Adrenal gland (tissue), 9 donors: ENCODE measurements at regions not wholly inside any gene's neighbourhood (a gene's known extent, or its start where the extent isn't known, plus 50 kb on each side); places are given as distances from the start of the nearest gene placed in this dataset.

ENCODE experiments used
- DNase-seq, 7 donors: peaks; one replicate each; pipeline ENCODE4 v3.0.0-alpha.2; 2019 to 2020
- H3K27ac ChIP-seq, 5 donors: fragments of 200-600 bp; sonication (generic) in 4 of 5; 1 replicate in 3 of 5; 2 replicates in 2 of 5; pipeline versions ENCODE4 v1.5.1 to v1.8.0; 2016 to 2020; ENCODE audit warnings: mild to moderate bottlenecking in 1 of 5
- H3K27me3 ChIP-seq: fragments of 200-600 bp; 2 replicates; pipeline ENCODE4 v1.8.0; 2021
- H3K36me3 ChIP-seq, 2 donors: fragments of 200-600 bp; replicated peaks in 1 of 2; 1 replicate in 1 of 2; 2 replicates in 1 of 2; pipeline versions ENCODE4 v1.5.1 to v1.8.0; 2018 to 2022
- H3K4me1 ChIP-seq, 2 donors: fragments of 200-600 bp; replicated peaks in 1 of 2; 1 replicate in 1 of 2; 2 replicates in 1 of 2; pipeline versions ENCODE4 v1.5.1 to v1.8.0; 2018 to 2021
- H3K4me3 ChIP-seq, 4 donors: fragments of 200-600 bp; sonication (generic) in 3 of 4; one replicate each; pipeline ENCODE4 v1.5.1; 2016 to 2018
- H3K9me3 ChIP-seq, 3 donors: fragments of 200-600 bp; sonication (generic) in 1 of 3; replicated peaks in 1 of 3; 1 replicate in 2 of 3; 2 replicates in 1 of 3; pipeline versions ENCODE4 v1.5.1 to v1.8.0; 2016 to 2021
- POLR2A ChIP-seq, 2 donors: fragments of 450-650 bp; IDR thresholded peaks; one replicate each; pipeline ENCODE4 v1.6.1; 2017; ENCODE audit warnings: antibody characterized with exemption in 2 of 2, mild to moderate bottlenecking in 2 of 2, moderate library complexity in 1 of 2
- WGBS, 4 donors: extraction: QIAGEN DNeasy Blood & Tissue Kit in 2 of 4; methylation state at CpG; one replicate each; pipeline versions ENCODE4 v1.1.5 to v1.1.7; 2013 to 2017; 5-methylcytosine and 5-hydroxymethylcytosine counted together
- intact Hi-C, 2 donors: fragments of 100-400 bp; cut with DNase I; formaldehyde crosslinking; loops; one replicate each; pipeline versions ENCODE4 v1.14.1 to v1.15.0; 2022 to 2023
- TF ChIP-seq, protein P1 (sequence below), 6 experiments: fragments of 450-650 bp in 4 of 6; fragments of 200-600 bp in 2 of 6; sonication (generic) in 1 of 6; IDR thresholded peaks; 1 replicate in 5 of 6; 2 replicates in 1 of 6; pipeline versions ENCODE4 v1.5.1 to v1.8.0; 2016 to 2021; ENCODE audit warnings: antibody characterized with exemption in 6 of 6, mild to moderate bottlenecking in 2 of 6, moderate library complexity in 1 of 6
- donor health status: healthy with polysubstance abuse.
- donor health status: Bipolar disorder and iron deficiency.
- donor health status: DM: yes; HTN: yes; CAD: no.
- donor health status: DM: no; HTN: no; CAD: no.
- donor health status: DM: no; HTN: no; CAD: no.

DNA sequence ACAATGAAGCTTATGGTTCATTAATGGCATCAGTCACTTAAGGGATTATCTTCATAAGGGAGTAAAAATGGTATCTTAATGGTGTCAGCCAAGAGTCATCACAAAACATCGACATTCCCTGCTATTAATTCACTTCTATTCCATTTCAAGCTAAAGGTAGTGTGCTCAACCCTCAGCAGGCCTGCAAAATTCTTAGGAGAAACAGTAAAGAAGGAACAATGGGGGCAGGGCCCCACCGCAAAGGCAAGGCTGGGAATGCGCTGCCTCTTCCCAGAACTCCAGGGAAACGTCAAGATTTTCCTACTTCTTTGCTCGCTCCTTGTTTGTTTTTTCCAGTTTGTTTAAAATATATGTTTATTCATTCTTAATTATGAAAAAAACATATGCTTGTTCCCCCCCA is 187.3 kb upstream of the TSC22D2 start:
- WGBS, 4 donors = 45 to 51% (median 47%) methylated on average over 5 of the region's 5 CpGs
- Histone ChIP-seq H3K27ac (no peak overlapping the region), H3K9me3 (no peaks in the 10 kb centered on the region), H3K4me1 (peaks cover 0 to 7% of the 10 kb centered on the region in 2 donors), H3K36me3 (no peaks in the 10 kb centered on the region), H3K27me3 (no peaks in the 10 kb centered on the region), H3K4me3 (peak overlapping the region in 1 of 4 donors; percentile 52)
- intact Hi-C loops = loop anchor here in 1 of 2 donors (10.0 kb wide), 1 partner anchor 274 kb away; no protein-coding TSS in a partner anchor
- DNase-seq = no peak
- TF ChIP-seq, protein P1, sequence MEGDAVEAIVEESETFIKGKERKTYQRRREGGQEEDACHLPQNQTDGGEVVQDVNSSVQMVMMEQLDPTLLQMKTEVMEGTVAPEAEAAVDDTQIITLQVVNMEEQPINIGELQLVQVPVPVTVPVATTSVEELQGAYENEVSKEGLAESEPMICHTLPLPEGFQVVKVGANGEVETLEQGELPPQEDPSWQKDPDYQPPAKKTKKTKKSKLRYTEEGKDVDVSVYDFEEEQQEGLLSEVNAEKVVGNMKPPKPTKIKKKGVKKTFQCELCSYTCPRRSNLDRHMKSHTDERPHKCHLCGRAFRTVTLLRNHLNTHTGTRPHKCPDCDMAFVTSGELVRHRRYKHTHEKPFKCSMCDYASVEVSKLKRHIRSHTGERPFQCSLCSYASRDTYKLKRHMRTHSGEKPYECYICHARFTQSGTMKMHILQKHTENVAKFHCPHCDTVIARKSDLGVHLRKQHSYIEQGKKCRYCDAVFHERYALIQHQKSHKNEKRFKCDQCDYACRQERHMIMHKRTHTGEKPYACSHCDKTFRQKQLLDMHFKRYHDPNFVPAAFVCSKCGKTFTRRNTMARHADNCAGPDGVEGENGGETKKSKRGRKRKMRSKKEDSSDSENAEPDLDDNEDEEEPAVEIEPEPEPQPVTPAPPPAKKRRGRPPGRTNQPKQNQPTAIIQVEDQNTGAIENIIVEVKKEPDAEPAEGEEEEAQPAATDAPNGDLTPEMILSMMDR (IDR thresholded peaks at IDR 0.05) = no peak
- TF ChIP-seq POLR2A (IDR thresholded peaks at IDR 0.05) = no peak

DNA sequence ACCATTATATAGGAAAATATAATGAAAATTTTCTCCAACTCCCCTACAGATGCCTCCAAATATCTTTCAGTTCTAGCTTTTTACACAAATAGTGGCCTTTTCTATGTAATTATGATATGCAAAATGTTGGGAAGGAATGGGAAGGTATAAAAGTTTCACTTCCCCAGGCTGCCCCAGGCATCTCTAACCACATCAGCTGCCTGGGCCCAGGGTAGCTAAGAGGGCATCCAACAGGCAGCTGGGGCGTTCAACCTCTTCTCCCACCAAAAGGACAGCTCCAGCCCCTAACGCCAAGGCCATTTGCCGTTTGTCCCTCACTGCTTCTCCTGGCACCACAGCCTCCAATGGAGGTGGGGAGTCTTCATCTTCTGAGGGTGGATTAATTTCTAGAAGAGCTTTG is 188.1 kb upstream of the TSC22D2 start:
- Histone ChIP-seq H3K9me3 (no peaks in the 10 kb centered on the region), H3K4me3 (no peak overlapping the region), H3K27me3 (no peaks in the 10 kb centered on the region), H3K4me1 (peaks cover 0 to 7% of the 10 kb centered on the region in 2 donors), H3K36me3 (no peaks in the 10 kb centered on the region), H3K27ac (no peak overlapping the region)
- intact Hi-C loops = loop anchor here in 1 of 2 donors (10.0 kb wide), 1 partner anchor 275 kb away; no protein-coding TSS in a partner anchor
- TF ChIP-seq POLR2A (IDR thresholded peaks at IDR 0.05) = no peak
- 69 to 88% (median 76%) methylated on average over 3 of the region's 3 CpGs for WGBS, 4 donors
- no peak for DNase-seq

DNA sequence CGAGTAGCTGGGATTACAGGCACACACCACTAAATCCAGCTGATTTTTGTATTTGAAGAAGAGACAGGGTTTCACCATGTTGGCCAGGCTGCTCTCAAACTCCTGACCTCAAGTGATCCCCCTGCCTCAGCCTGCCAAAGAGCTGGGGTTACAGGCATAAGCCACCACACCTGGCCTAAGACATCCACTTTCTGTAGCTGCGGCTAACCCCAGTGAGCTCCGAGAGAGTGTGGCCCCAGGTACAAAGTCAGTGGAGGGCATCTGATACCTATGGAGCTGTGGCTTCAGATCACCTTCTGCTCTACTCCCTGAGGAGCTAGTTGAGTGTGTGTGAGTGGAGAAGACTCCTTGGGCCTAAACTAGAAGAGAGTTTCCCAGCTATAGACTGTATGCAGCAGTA is 189.3 kb upstream of the TSC22D2 start:
- Histone ChIP-seq H3K27ac (no peak overlapping the region), H3K9me3 (no peaks in the 10 kb centered on the region), H3K4me3 (no peak overlapping the region), H3K36me3 (no peaks in the 10 kb centered on the region), H3K4me1 (peaks cover 0 to 7% of the 10 kb centered on the region in 2 donors), H3K27me3 (no peaks in the 10 kb centered on the region)
- DNase-seq = no peak
- no peak for TF ChIP-seq POLR2A (IDR thresholded peaks at IDR 0.05)
- TF ChIP-seq, protein P1 (IDR thresholded peaks at IDR 0.05) = no peak
- intact Hi-C loops = no loop called here
- 90 to 100% (median 97%) methylated on average over 1 to 3 of the region's 3 CpGs for WGBS, 4 donors

DNA sequence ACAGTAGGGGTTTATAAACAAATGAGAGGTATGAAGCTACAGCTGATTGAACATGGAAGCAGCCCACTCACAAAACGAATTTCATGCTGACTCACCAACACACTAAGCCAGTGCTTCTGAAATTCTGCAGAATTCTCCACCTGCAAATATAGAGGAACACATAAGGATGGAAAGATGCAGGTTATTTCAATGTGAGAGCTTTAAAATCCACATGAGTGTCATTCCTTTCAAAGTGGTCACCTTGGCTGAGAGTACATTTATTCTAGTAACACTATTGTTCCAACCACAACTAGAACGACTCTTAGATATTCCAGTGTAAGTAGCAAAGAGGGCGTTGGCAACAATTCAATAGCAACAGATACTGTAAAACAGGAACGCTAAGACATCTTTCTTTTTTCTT is 189.9 kb upstream of the TSC22D2 start:
- H3K9me3 ChIP-seq = no peaks in the 10 kb centered on the region
- WGBS, 4 donors = 75 to 85% (median 76%) methylated on average over 4 of the region's 4 CpGs
- no peak for TF ChIP-seq POLR2A (IDR thresholded peaks at IDR 0.05)
- TF ChIP-seq, protein P1 (IDR thresholded peaks at IDR 0.05) = no peak
- DNase-seq = no peak
- H3K27ac ChIP-seq = no peak overlapping the region
- intact Hi-C loops = no loop called here
- H3K27me3 ChIP-seq = no peaks in the 10 kb centered on the region
- H3K4me3 ChIP-seq = no peak overlapping the region
- peaks cover 0 to 7% of the 10 kb centered on the region in 2 donors for H3K4me1 ChIP-seq
- no peaks in the 10 kb centered on the region for H3K36me3 ChIP-seq

DNA sequence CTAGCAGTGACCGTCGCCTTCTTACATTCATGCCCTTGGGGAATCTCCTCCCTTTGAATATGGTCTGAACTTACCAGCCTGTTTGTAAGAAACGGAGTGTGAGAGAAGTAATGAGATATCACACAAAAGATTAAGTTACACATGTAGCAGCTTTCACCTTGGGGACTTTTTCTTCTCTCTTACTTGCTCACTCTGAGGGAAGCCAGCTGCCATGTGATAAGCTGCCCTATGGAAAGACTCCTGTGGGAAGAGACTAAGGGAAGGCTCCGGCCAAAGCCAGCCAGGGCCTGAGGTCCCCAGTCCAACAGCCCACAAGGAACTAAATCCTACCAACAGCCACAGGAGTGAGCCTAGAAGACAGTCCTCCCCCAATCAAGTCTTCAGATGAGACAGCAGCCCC is 190.4 kb upstream of the TSC22D2 start:
- no peak for DNase-seq
- no peak overlapping the region for H3K27ac ChIP-seq
- no peaks in the 10 kb centered on the region for H3K27me3 ChIP-seq
- no peaks in the 10 kb centered on the region for H3K36me3 ChIP-seq
- intact Hi-C loops = no loop called here
- H3K9me3 ChIP-seq = no peaks in the 10 kb centered on the region
- TF ChIP-seq, protein P1 (IDR thresholded peaks at IDR 0.05) = no peak
- TF ChIP-seq POLR2A (IDR thresholded peaks at IDR 0.05) = no peak
- 86 to 96% (median 93%) methylated on average over 4 of the region's 4 CpGs for whole genome bisulfite sequencing, 4 donors
- peaks cover 0 to 7% of the 10 kb centered on the region in 2 donors for H3K4me1 ChIP-seq
- no peak overlapping the region for H3K4me3 ChIP-seq
